Neural cell (in vitro differentiated cells): ENCODE measurements at regions not wholly inside any gene's neighbourhood (a gene's known extent, or its start where the extent isn't known, plus 50 kb on each side); places are given as distances from the start of the nearest gene placed in this dataset.

Experiments used
- H2AFZ ChIP-seq: fragments of 200-600, 300-800 bp; sonication (generic), shearing (Covaris generic); 2 replicates; pipeline ENCODE4 v1.6.0; 2014; ENCODE audit warnings: low read depth, mild to moderate bottlenecking, antibody characterized with exemption, low read length, moderate library complexity
- H3F3A ChIP-seq: fragments of 200-600 bp; shearing (Covaris generic); 2 replicates; pipeline ENCODE4 v1.6.1; 2016; ENCODE audit warnings: mild to moderate bottlenecking, moderate library complexity, mixed read lengths, antibody characterized with exemption, low read length; ENCODE audit not compliant: insufficient read depth, poor library complexity, severe bottlenecking
- H3K27ac ChIP-seq: fragments of 200-600, 300-800 bp; sonication (generic), shearing (Covaris generic); 2 replicates; pipeline ENCODE4 v1.5.1; 2014; ENCODE audit warnings: mild to moderate bottlenecking, low read length, moderate library complexity
- H3K27me3 ChIP-seq: fragments of 300-800, 200-600 bp; sonication (generic), shearing (Covaris generic); 2 replicates; pipeline ENCODE4 v1.6.0; 2014; ENCODE audit warnings: mild to moderate bottlenecking, low read depth, low read length, moderate library complexity; ENCODE audit not compliant: insufficient read depth
- H3K36me3 ChIP-seq: fragments of 300-800, 200-600 bp; sonication (generic), shearing (Covaris generic); 2 replicates; pipeline ENCODE4 v1.5.1; 2014; ENCODE audit warnings: mild to moderate bottlenecking, antibody characterized with exemption, low read length, moderate library complexity; ENCODE audit not compliant: insufficient read depth
- H3K4me2 ChIP-seq: fragments of 300-800, 200-600 bp; sonication (generic), shearing (Covaris generic); 2 replicates; pipeline ENCODE4 v1.6.0; 2014; ENCODE audit warnings: mild to moderate bottlenecking, low read length
- H3K4me3 ChIP-seq: fragments of 300-800, 200-600 bp; sonication (generic), shearing (Covaris generic); 2 replicates; pipeline ENCODE4 v1.5.1; 2014; ENCODE audit warnings: mild to moderate bottlenecking, low read length, moderate library complexity
- H3K79me2 ChIP-seq: fragments of 200-600 bp; shearing (Covaris generic); replicated peaks from 2 replicates; pipeline ENCODE4 v1.6.0; 2014; ENCODE audit warnings: mild to moderate bottlenecking, low read length, moderate library complexity; ENCODE audit not compliant: insufficient read depth
- H3K9ac ChIP-seq: fragments of 300-800, 200-600 bp; sonication (generic), shearing (Covaris generic); 2 replicates; pipeline ENCODE4 v1.6.1; 2016; ENCODE audit warnings: mild to moderate bottlenecking, low read length, mixed read lengths
- H3K9me2 ChIP-seq: fragments of 200-600 bp; shearing (Covaris generic); 2 replicates; pipeline ENCODE4 v1.6.1; 2016; ENCODE audit warnings: mild to moderate bottlenecking, low read length, mixed read lengths; ENCODE audit not compliant: insufficient read depth
- H3K9me3 ChIP-seq: fragments of 200-600, 300-800 bp; sonication (generic), shearing (Covaris generic); 2 replicates; pipeline ENCODE4 v1.6.1; 2016; ENCODE audit warnings: mild to moderate bottlenecking, mixed run types, low read length, moderate library complexity, mixed read lengths
- H4K20me1 ChIP-seq: fragments of 200-600 bp; shearing (Covaris generic); 2 replicates; pipeline ENCODE4 v1.6.1; 2016; ENCODE audit warnings: mild to moderate bottlenecking, mixed run types; ENCODE audit not compliant: insufficient read depth
- EP300 ChIP-seq: fragments of 450-650 bp; conservative IDR thresholded peaks from 2 replicates; pipeline ENCODE4 v1.6.1; 2014; ENCODE audit warnings: antibody characterized with exemption, mild to moderate bottlenecking, moderate library complexity; ENCODE audit not compliant: poor library complexity, severe bottlenecking
- EZH2 ChIP-seq: fragments of 200-600, 300-800 bp; shearing (Covaris generic), sonication (generic); IDR thresholded peaks from 2 replicates; pipeline ENCODE4 v1.6.1; 2014; ENCODE audit warnings: antibody characterized with exemption, low read length, borderline replicate concordance, mild to moderate bottlenecking; ENCODE audit not compliant: insufficient read depth, poor library complexity, severe bottlenecking
- MXI1 ChIP-seq: fragments of 450-650 bp; conservative IDR thresholded peaks from 2 replicates; pipeline ENCODE4 v1.6.1; 2014; ENCODE audit warnings: antibody characterized with exemption, mild to moderate bottlenecking; ENCODE audit not compliant: poor library complexity, severe bottlenecking
- POLR2AphosphoS5 ChIP-seq: IDR thresholded peaks from 2 replicates; pipeline ENCODE4 v1.6.1; 2012
- RAD21 ChIP-seq: fragments of 450-650 bp; conservative IDR thresholded peaks from 2 replicates; pipeline ENCODE4 v1.6.1; 2014; ENCODE audit warnings: antibody characterized with exemption, mild to moderate bottlenecking, moderate library complexity
- SMC3 ChIP-seq: fragments of 450-650 bp; conservative IDR thresholded peaks from 2 replicates; pipeline ENCODE4 v1.6.1; 2014; ENCODE audit warnings: antibody characterized with exemption, mild to moderate bottlenecking, moderate library complexity; ENCODE audit not compliant: poor library complexity
- TAF1 ChIP-seq: IDR thresholded peaks from 2 replicates; pipeline ENCODE4 v1.6.1; 2012; ENCODE audit warnings: low read depth
- TF ChIP-seq, protein P1 (sequence below): fragments of 450-650 bp; IDR thresholded peaks from 2 replicates; pipeline ENCODE4 v1.5.1; 2014; ENCODE audit warnings: antibody characterized with exemption, mild to moderate bottlenecking, moderate library complexity; ENCODE audit not compliant: poor library complexity, severe bottlenecking
- TF ChIP-seq, protein P2 (sequence below): IDR thresholded peaks from 2 replicates; pipeline ENCODE4 v1.6.1; 2012; ENCODE audit warnings: borderline replicate concordance

DNA sequence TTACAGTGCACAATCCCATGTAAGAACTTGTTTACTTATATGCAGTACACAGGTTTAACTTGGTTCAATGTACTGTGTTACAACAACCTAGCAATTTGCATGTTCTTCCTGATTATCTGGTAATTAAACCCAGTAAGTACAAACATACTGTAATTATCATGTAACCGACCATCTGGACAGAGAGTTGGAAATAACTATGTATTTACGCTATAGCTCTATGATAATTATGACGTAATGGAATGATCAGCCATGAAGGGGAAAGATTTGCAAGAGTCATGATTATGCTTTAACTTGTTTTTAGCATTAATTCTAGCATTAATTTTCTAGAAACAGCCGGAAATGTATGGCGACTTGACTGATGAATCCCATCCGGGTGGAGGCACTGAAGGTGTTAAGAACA, 74.8 kb upstream of the SALL1 start:
- Histone ChIP-seq H4K20me1 (no peaks in the 10 kb centered on the region), H3K27me3 (no peaks in the 10 kb centered on the region)

DNA sequence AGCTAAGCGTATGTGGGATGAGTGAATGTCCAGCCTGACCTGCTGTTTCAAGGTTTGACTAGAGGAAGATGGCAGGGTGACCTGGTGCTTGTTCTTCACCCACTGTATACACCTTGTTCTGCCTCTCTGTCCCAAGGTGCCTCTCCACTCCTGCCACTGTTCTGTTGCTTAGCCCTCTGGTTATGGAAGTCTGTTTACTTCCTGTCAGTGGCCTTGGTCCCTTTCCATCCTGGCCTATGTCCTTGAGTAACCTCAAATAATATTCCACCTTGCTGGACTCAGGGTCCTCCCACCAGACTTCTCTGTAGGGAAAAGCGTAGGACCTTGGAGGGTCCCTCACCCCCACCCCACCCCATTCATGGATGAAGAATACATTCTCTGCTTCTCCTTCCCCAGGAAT, 73.2 kb upstream of the SALL1 start:
- Histone ChIP-seq H3K9ac (no peak overlapping the region), H3F3A (no peaks in the 10 kb centered on the region), H4K20me1 (no peaks in the 10 kb centered on the region), H3K4me2 (no peak overlapping the region), H3K79me2 (no peaks in the 10 kb centered on the region), H3K36me3 (no peaks in the 10 kb centered on the region), H3K9me2 (no peaks in the 10 kb centered on the region), H3K9me3 (no peaks in the 10 kb centered on the region), H2AFZ (no peak overlapping the region), H3K27ac (no peak overlapping the region), H3K27me3 (no peaks in the 10 kb centered on the region), H3K4me3 (no peak overlapping the region)
- TF ChIP-seq, protein P1, sequence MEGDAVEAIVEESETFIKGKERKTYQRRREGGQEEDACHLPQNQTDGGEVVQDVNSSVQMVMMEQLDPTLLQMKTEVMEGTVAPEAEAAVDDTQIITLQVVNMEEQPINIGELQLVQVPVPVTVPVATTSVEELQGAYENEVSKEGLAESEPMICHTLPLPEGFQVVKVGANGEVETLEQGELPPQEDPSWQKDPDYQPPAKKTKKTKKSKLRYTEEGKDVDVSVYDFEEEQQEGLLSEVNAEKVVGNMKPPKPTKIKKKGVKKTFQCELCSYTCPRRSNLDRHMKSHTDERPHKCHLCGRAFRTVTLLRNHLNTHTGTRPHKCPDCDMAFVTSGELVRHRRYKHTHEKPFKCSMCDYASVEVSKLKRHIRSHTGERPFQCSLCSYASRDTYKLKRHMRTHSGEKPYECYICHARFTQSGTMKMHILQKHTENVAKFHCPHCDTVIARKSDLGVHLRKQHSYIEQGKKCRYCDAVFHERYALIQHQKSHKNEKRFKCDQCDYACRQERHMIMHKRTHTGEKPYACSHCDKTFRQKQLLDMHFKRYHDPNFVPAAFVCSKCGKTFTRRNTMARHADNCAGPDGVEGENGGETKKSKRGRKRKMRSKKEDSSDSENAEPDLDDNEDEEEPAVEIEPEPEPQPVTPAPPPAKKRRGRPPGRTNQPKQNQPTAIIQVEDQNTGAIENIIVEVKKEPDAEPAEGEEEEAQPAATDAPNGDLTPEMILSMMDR: no peak
- TF ChIP-seq EP300 (no peak), EZH2 (no peak), TAF1 (no peak), SMC3 (no peak)
- TF ChIP-seq, protein P2, sequence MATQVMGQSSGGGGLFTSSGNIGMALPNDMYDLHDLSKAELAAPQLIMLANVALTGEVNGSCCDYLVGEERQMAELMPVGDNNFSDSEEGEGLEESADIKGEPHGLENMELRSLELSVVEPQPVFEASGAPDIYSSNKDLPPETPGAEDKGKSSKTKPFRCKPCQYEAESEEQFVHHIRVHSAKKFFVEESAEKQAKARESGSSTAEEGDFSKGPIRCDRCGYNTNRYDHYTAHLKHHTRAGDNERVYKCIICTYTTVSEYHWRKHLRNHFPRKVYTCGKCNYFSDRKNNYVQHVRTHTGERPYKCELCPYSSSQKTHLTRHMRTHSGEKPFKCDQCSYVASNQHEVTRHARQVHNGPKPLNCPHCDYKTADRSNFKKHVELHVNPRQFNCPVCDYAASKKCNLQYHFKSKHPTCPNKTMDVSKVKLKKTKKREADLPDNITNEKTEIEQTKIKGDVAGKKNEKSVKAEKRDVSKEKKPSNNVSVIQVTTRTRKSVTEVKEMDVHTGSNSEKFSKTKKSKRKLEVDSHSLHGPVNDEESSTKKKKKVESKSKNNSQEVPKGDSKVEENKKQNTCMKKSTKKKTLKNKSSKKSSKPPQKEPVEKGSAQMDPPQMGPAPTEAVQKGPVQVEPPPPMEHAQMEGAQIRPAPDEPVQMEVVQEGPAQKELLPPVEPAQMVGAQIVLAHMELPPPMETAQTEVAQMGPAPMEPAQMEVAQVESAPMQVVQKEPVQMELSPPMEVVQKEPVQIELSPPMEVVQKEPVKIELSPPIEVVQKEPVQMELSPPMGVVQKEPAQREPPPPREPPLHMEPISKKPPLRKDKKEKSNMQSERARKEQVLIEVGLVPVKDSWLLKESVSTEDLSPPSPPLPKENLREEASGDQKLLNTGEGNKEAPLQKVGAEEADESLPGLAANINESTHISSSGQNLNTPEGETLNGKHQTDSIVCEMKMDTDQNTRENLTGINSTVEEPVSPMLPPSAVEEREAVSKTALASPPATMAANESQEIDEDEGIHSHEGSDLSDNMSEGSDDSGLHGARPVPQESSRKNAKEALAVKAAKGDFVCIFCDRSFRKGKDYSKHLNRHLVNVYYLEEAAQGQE: no peak

More for the DNA sequence above, 74.8 kb upstream of the SALL1 start:
- Histone ChIP-seq H3K79me2 (no peaks in the 10 kb centered on the region), H3K4me3 (no peak overlapping the region), H3K9me3 (no peaks in the 10 kb centered on the region), H3K9me2 (no peaks in the 10 kb centered on the region), H3K27ac (no peak overlapping the region), H3F3A (no peaks in the 10 kb centered on the region), H3K4me2 (no peak overlapping the region), H2AFZ (no peak overlapping the region), H3K36me3 (no peaks in the 10 kb centered on the region), H3K9ac (no peak overlapping the region)
- TF ChIP-seq, protein P1: no peak
- no peak for TF ChIP-seq SMC3
- no peak for TF ChIP-seq EZH2
- TF ChIP-seq EP300: no peak
- TF ChIP-seq MXI1: no peak
- TF ChIP-seq TAF1: no peak
- no peak for TF ChIP-seq POLR2AphosphoS5
- TF ChIP-seq RAD21: no peak
- TF ChIP-seq, protein P2: no peak
